H1 (cell line): ENCODE measurements at regions not wholly inside any gene's neighbourhood (a gene's known extent, or its start where the extent isn't known, plus 50 kb on each side); places are given as distances from the start of the nearest gene placed in this dataset.

ENCODE experiments used
- CHD7 ChIP-seq: fragments of 300-600 bp; sonication (generic); IDR thresholded peaks from 2 replicates; pipeline ENCODE4 v1.7.1; 2012; ENCODE audit warnings: low read length, moderate library complexity, mild to moderate bottlenecking, inconsistent platforms; ENCODE audit not compliant: insufficient replicate concordance

DNA sequence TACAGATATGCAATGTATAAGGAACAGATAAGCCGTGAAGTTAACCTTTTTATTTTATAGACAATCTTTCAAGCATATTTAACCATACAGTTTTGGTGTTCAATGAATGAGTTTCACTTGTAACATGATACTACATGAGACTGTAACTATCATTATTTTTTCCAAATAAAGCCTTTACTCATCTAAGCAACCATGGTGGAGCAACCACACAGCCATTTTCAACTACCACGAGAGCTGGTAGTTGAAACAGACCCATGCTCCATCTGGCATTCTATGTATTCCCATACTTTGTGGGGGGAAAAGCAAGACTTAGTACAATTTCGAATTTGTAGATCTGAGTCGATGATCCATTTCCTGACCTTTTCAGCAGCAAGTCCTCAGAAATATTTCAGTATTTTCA, 159.3 kb upstream of the RND3 start (continued):
- no peak for TF ChIP-seq CHD7
